GM10266 (cell line): ENCODE measurements at regions not wholly inside any gene's neighbourhood (a gene's known extent, or its start where the extent isn't known, plus 50 kb on each side); places are given as distances from the start of the nearest gene placed in this dataset.

Experiments used
- DNase-seq: peaks from one replicate; pipeline ENCODE4 v3.0.0; 2012; ENCODE audit errors: extremely low spot score
- CTCF ChIP-seq: IDR thresholded peaks from 2 replicates; pipeline ENCODE4 v1.5.1; 2012; ENCODE audit warnings: mild to moderate bottlenecking, low read depth; ENCODE audit not compliant: control insufficient read depth, insufficient read depth; ENCODE audit errors: missing control alignments

GRCh38 chr12:124681779-124682391 lies 114.5 kb upstream of the NCOR2 start:
- no peak for DNase-seq
- no peak for TF ChIP-seq CTCF

GRCh38 chr12:124680863-124681778 lies 113.7 kb upstream of the NCOR2 start:
- TF ChIP-seq CTCF, result peak; percentile 39

GRCh38 chr12:124679533-124680371 lies 112.3 kb upstream of the NCOR2 start:
- no peak for TF ChIP-seq CTCF
- DNase-seq, result no peak

More at GRCh38 chr12:124680863-124681778, 113.7 kb upstream of the NCOR2 start:
- peak; percentile 79 for DNase-seq

- no peak for DNase-seq
- TF ChIP-seq CTCF, result no peak
These were observed 111.6 kb upstream of the NCOR2 start for GRCh38 chr12:124679047-124679446.

GRCh38 chr12:124678421-124678893 lies 111.0 kb upstream of the NCOR2 start:
- no peak for DNase-seq
- no peak for TF ChIP-seq CTCF

- no peak for DNase-seq
- no peak for TF ChIP-seq CTCF
These were observed 110.3 kb upstream of the NCOR2 start for GRCh38 chr12:124677552-124678356.
